Common myeloid progenitor, CD34-positive (primary cell): ENCODE measurements at regions not wholly inside any gene's neighbourhood (a gene's known extent, or its start where the extent isn't known, plus 50 kb on each side); places are given as distances from the start of the nearest gene placed in this dataset.

Experiments used
- CTCF ChIA-PET: fragments of 350-600 bp; sonication (Branson Sonifier 250); formaldehyde crosslinking; loops from one replicate; lab custom pipeline; 2021; ENCODE audit warnings: antibody characterized with exemption; lab: Charles Lee
- POLR2A ChIA-PET: fragments of 350-600 bp; sonication (Branson Sonifier 250); formaldehyde crosslinking; loops from one replicate; lab custom pipeline; 2021; ENCODE audit warnings: antibody characterized with exemption; lab: Charles Lee
- DNase-seq, 3 donors: peaks; one replicate each; pipeline versions ENCODE4 v3.0.0 to v3.0.0-alpha.2; 2013
- H3K27ac ChIP-seq, 2 experiments: 1 replicate in 1 of 2; 2 replicates in 1 of 2; pipeline ENCODE4 v1.7.0; 2013; ENCODE audit warnings: inconsistent platforms in 2 of 2, low read length in 2 of 2, mild to moderate bottlenecking in 2 of 2, low read depth in 1 of 2, moderate library complexity in 1 of 2; ENCODE audit not compliant: severe bottlenecking in 2 of 2, insufficient read depth in 1 of 2, poor library complexity in 1 of 2
- H3K27me3 ChIP-seq, 5 experiments: replicated peaks in 2 of 5; 1 replicate in 3 of 5; 2 replicates in 2 of 5; pipeline versions ENCODE4 v1.6.1 to v1.7.0; 2013; ENCODE audit warnings: low read length in 4 of 5, mild to moderate bottlenecking in 2 of 5, moderate library complexity in 2 of 5, inconsistent platforms in 1 of 5; ENCODE audit not compliant: insufficient read depth in 5 of 5, control insufficient read depth in 4 of 5
- H3K36me3 ChIP-seq, 4 experiments: 1 replicate in 2 of 4; 2 replicates in 2 of 4; pipeline versions ENCODE4 v1.6.1 to v1.7.0; 2013; ENCODE audit warnings: low read length in 3 of 4, control low read depth in 1 of 4, mild to moderate bottlenecking in 1 of 4; ENCODE audit not compliant: control insufficient read depth in 4 of 4, insufficient read depth in 4 of 4
- H3K4me1 ChIP-seq, 4 experiments: 1 replicate in 3 of 4; 2 replicates in 1 of 4; pipeline versions ENCODE4 v1.6.1 to v1.7.1; 2013; ENCODE audit warnings: low read length in 3 of 4, mild to moderate bottlenecking in 3 of 4, control low read depth in 1 of 4, inconsistent platforms in 1 of 4, moderate library complexity in 1 of 4; ENCODE audit not compliant: control insufficient read depth in 4 of 4, insufficient read depth in 4 of 4; ENCODE audit errors: control extremely low read depth in 1 of 4
- H3K4me3 ChIP-seq, 7 experiments: 1 replicate in 4 of 7; 2 replicates in 3 of 7; pipeline versions ENCODE4 v1.5.1 to v1.7.0; 2013; ENCODE audit warnings: mild to moderate bottlenecking in 7 of 7, low read length in 6 of 7, moderate library complexity in 6 of 7, inconsistent platforms in 2 of 7, low read depth in 2 of 7, control low read depth in 1 of 7; ENCODE audit not compliant: insufficient read depth in 4 of 7, control insufficient read depth in 1 of 7; ENCODE audit errors: extremely low read depth in 1 of 7
- H3K9me3 ChIP-seq, 5 experiments: 1 replicate in 4 of 5; 2 replicates in 1 of 5; pipeline versions ENCODE4 v1.6.1 to v1.7.1; 2013; ENCODE audit warnings: low read length in 4 of 5, mild to moderate bottlenecking in 2 of 5, inconsistent platforms in 1 of 5, low read depth in 1 of 5, moderate library complexity in 1 of 5; ENCODE audit not compliant: control insufficient read depth in 4 of 5, insufficient read depth in 2 of 5; ENCODE audit errors: control extremely low read depth in 1 of 5
- WGBS: methylation state at CpG from one replicate; pipeline ENCODE4 v1.1.5; 2013; ENCODE audit not compliant: insufficient coverage; 5-methylcytosine and 5-hydroxymethylcytosine counted together

DNA sequence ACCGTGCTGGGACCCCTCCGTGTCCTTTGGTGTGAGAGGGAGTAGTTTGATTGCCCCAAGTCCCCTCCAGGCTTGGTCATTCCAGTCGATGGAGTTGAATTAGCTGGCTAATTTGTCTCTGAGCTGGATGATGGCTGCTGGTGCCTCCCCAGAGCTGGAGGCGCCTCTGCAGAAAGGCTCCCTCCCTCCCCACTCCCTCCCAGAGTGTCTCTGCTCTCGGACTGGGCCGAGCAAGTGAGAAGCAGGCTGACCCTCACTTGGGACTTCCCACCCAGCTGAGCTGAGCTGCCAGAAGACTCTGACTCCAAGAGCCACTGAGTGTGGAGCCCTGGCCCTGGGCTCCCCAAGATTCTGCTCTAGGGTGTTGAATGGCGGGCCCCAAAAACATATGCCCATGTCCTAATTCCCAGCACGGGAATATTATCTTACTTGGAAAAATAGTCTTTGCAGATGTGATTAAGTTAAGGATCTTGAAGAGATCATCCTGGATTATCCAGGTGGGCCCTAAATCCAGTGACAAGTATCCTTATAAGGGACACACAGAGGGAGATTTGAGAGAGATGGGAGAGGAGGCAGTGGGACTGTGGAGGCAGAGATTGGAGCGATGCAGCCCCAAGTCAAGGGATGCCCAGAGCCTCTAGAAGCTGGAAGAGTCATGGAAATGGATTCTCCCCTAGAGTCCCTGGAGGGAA lies 60.7 kb upstream of the TLE3 start:
- DNase-seq = no peak
- ChIA-PET CTCF (interaction anchor here (0.9 to 1.7 kb wide), 4 partner anchors 11 to 23 kb away, joined by 3 to 5 read pairs (median 3); no protein-coding TSS in a partner anchor), POLR2A (interaction anchor here (0.7 to 1.0 kb wide), 2 partner anchors 16 to 43 kb away, joined by 3 read pairs; no protein-coding TSS in a partner anchor)
- no peak overlapping the region for H3K4me3 ChIP-seq
- H3K9me3 ChIP-seq = no peaks in the 10 kb centered on the region
- 96% methylated on average over 3 of the region's 9 CpGs for WGBS
- no peaks in the 10 kb centered on the region for H3K27me3 ChIP-seq
- H3K4me1 ChIP-seq = peaks cover 3 to 49% (median 44%) of the 10 kb centered on the region in 4 experiments
- H3K27ac ChIP-seq = no peak overlapping the region
- no peaks in the 10 kb centered on the region for H3K36me3 ChIP-seq

DNA sequence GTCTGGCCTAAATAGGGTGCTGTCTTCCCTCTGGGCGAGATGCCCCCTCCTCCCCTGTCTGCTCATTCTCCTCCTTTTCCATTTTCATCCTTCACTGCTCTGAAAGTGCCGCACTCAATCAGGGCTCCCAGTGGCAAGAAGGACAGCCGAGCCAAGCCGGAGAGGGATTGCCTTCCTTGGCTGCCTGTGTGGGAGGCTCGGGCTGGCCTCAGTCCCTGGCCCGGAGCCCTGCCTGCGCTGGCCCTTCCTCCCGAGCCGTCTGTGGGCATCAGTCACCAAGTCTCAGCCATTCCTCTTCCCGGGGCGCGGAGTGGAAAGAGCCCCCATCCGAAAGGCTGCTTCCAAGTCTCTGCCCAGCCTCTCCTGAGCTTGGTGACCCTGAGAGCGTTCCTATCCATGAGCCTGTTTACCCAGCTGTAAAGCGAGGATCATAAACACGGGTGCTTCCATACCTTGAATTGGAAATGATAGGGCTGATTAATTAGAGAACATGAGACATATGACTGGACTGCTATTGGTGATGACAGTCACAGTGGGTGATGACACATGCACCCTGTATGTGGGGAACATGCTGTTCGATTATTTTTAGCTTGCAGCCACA lies 59.1 kb upstream of the TLE3 start:
- Histone ChIP-seq H3K36me3 (no peaks in the 10 kb centered on the region), H3K4me3 (no peak overlapping the region), H3K4me1 (peaks cover 9 to 66% (median 57%) of the 10 kb centered on the region in 4 experiments), H3K27ac (no peak overlapping the region), H3K27me3 (no peaks in the 10 kb centered on the region), H3K9me3 (no peaks in the 10 kb centered on the region)
- 98% methylated on average over 15 of the region's 17 CpGs for WGBS
- CTCF ChIA-PET = interaction anchor here (0.6 to 1.7 kb wide), 4 partner anchors 8 to 35 kb away, joined by 3 to 6 read pairs (median 4); no protein-coding TSS in a partner anchor
- no peak for DNase-seq
- POLR2A ChIA-PET = no interaction called here

DNA sequence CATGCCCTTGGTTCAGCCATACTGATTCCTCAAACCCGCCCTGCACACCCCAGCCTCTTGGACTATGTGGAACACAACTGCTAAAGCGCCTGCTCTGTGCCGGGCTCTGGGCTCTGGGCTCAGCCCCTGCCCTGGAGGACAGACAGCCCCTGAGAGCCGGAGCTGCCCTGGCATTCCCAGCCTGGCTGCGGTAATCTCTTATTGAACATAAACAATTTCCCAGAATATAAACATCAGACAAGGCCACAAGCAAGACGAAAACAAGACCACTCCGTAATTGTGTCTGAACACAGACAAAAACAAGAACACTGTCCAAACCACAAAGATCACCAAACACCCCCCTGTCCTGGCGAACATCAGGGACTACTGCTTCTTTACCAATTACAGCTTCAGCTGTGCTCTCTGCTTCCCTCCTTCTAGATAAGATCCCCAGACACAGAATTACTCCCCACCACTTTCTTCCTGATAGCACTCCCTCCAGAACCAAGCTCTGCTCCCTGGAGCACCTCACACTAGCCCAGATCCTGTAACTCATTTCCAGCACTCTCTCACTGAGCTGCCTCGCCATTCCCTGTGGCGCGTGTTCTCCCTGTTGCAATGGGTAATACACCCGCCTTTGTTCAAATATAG lies 57.1 kb upstream of the TLE3 start:
- no peaks in the 10 kb centered on the region for H3K9me3 ChIP-seq
- H3K4me3 ChIP-seq = no peak overlapping the region
- no peaks in the 10 kb centered on the region for H3K27me3 ChIP-seq
- WGBS = 49% methylated on average over 7 of the region's 12 CpGs
- CTCF ChIA-PET = interaction anchor here (0.8 to 2.2 kb wide), 12 partner anchors 10 to 578 kb away, joined by 3 to 10 read pairs (median 4); no protein-coding TSS in a partner anchor
- no peak overlapping the region for H3K27ac ChIP-seq
- DNase-seq = peak in 2 of 3 donors; percentile 69 to 74
- POLR2A ChIA-PET = interaction anchor here (0.6 to 1.7 kb wide), 2 partner anchors 14 to 57 kb away, joined by 3 to 6 read pairs; partner anchors contain the start of gene TLE3
- H3K36me3 ChIP-seq = no peaks in the 10 kb centered on the region
- peaks cover 19 to 68% (median 59%) of the 10 kb centered on the region in 4 experiments for H3K4me1 ChIP-seq

DNA sequence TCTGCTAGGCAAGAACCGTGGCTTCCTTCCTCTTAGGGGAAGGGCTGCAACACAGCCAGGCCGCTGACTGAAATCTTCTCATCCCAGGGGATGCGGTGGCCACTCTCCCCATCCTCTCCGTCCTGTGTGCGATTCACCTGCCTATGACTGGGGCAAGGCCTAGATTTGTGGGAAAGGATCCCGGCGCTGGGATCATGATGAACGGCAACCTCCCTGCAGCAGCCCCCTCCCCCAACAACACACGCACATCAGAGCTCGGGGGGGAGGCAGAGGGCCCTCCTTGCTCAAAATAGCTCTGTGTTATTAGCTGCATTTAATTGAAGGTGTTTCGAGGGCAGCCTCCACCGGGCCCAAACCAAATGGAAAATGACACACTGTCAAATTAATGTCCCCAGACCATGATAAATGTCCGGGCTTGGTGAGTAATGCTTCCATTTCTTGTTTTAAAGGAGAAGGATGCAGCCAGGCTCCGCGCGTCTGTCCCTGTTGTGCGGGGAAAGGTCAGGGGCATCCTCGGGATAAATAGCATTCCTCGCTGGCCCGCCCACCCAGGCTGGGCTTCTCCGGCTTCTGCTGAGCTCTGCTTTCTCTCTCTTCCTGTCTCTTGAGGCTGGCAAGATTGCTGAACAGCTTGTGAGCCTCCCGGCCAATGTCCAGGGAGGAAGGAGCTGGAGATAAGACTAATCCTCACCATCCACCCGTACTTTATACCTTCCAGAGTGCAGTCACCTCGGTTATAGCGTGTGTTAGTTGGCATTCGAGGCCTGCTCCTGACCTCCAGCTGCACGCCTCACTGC lies 56.4 kb upstream of the TLE3 start:
- no peak overlapping the region for H3K27ac ChIP-seq
- no peaks in the 10 kb centered on the region for H3K9me3 ChIP-seq
- ChIA-PET CTCF (interaction anchor here (0.8 to 2.8 kb wide), 17 partner anchors 10 to 577 kb away, joined by 3 to 16 read pairs (median 4); partner anchors contain the start of gene TLE3), POLR2A (interaction anchor here (1.7 kb wide), 1 partner anchor 14 kb away, joined by 6 read pairs; no protein-coding TSS in a partner anchor)
- H3K27me3 ChIP-seq = no peaks in the 10 kb centered on the region
- H3K4me3 ChIP-seq = no peak overlapping the region
- peaks cover 19 to 65% (median 55%) of the 10 kb centered on the region in 4 experiments for H3K4me1 ChIP-seq
- 52% methylated on average over 15 of the region's 27 CpGs for WGBS
- H3K36me3 ChIP-seq = no peaks in the 10 kb centered on the region
- peak in 2 of 3 donors; percentile 17 to 40 for DNase-seq

- H3K27ac ChIP-seq = no peak overlapping the region
- POLR2A ChIA-PET = interaction anchor here (1.0 to 1.2 kb wide), 2 partner anchors 50 to 54 kb away, joined by 3 read pairs; no protein-coding TSS in a partner anchor
- WGBS = 0% methylated on average over 2 of the region's 3 CpGs
Measured at GRCh38 chr15:70152070-70152480, 54.4 kb upstream of the TLE3 start.

GRCh38 chr15:70151462-70151861 lies 53.7 kb upstream of the TLE3 start:
- 65% methylated on average over 3 of the region's 4 CpGs for WGBS
- H3K27ac ChIP-seq = no peak overlapping the region
- ChIA-PET CTCF (interaction anchor here (1.1 to 2.8 kb wide), 6 partner anchors 10 to 576 kb away, joined by 3 to 16 read pairs (median 8); no protein-coding TSS in a partner anchor), POLR2A (interaction anchor here (1.2 kb wide), 1 partner anchor 50 kb away, joined by 3 read pairs; no protein-coding TSS in a partner anchor)
- H3K4me1 ChIP-seq = peaks cover 19 to 82% (median 72%) of the 10 kb centered on the region in 4 experiments
- H3K4me3 ChIP-seq = no peak overlapping the region
- DNase-seq = no peak
- H3K36me3 ChIP-seq = no peaks in the 10 kb centered on the region
- H3K27me3 ChIP-seq = no peaks in the 10 kb centered on the region
- H3K9me3 ChIP-seq = no peaks in the 10 kb centered on the region

More at GRCh38 chr15:70152070-70152480, 54.4 kb upstream of the TLE3 start:
- peak; percentile 55 to 95 (median 91) for DNase-seq
- no peaks in the 10 kb centered on the region for H3K36me3 ChIP-seq
- H3K4me3 ChIP-seq = peak overlapping the region in 1 of 7 experiments; percentile 2
- no peaks in the 10 kb centered on the region for H3K27me3 ChIP-seq
- H3K9me3 ChIP-seq = no peaks in the 10 kb centered on the region
- H3K4me1 ChIP-seq = peaks cover 19 to 78% (median 67%) of the 10 kb centered on the region in 4 experiments
- CTCF ChIA-PET = interaction anchor here (0.5 to 2.8 kb wide), 12 partner anchors 9 to 855 kb away, joined by 3 to 16 read pairs (median 4); partner anchors contain the start of gene TLE3
